Liver (tissue), 8 donors: ENCODE measurements at regions not wholly inside any gene's neighbourhood (a gene's known extent, or its start where the extent isn't known, plus 50 kb on each side); places are given as distances from the start of the nearest gene placed in this dataset.
"Not testable (repeated sequence)": the region's sequence is repeated elsewhere in the genome, so short reads cannot be mapped to it uniquely, and the experiment has no call there.

Experiments used
- DNase-seq: peaks from one replicate; pipeline ENCODE4 v3.0.0-alpha.2; 2017; ENCODE audit warnings: low spot score
- H3K27ac ChIP-seq, 2 donors: one replicate each; pipeline ENCODE4 v1.7.0; 2013; ENCODE audit warnings: inconsistent platforms in 2 of 2, low read length in 2 of 2, control low read depth in 1 of 2, low read depth in 1 of 2, mild to moderate bottlenecking in 1 of 2
- H3K27me3 ChIP-seq, 4 donors: one replicate each; pipeline versions ENCODE4 v1.6.1 to v1.7.0; 2013; ENCODE audit warnings: low read length in 3 of 4, inconsistent platforms in 1 of 4, mild to moderate bottlenecking in 1 of 4, moderate library complexity in 1 of 4; ENCODE audit not compliant: control insufficient read depth in 4 of 4, insufficient read depth in 4 of 4
- H3K36me3 ChIP-seq, 4 donors: one replicate each; pipeline versions ENCODE4 v1.6.1 to v1.7.0; 2013; ENCODE audit warnings: low read length in 3 of 4, mild to moderate bottlenecking in 3 of 4, low read depth in 1 of 4, moderate library complexity in 1 of 4; ENCODE audit not compliant: control insufficient read depth in 4 of 4, insufficient read depth in 3 of 4
- H3K4me1 ChIP-seq, 4 donors: one replicate each; pipeline versions ENCODE4 v1.6.1 to v1.7.0; 2013; ENCODE audit warnings: low read length in 3 of 4, mild to moderate bottlenecking in 3 of 4, moderate library complexity in 1 of 4; ENCODE audit not compliant: control insufficient read depth in 4 of 4, insufficient read depth in 4 of 4
- H3K4me3 ChIP-seq, 3 donors: one replicate each; pipeline versions ENCODE4 v1.6.1 to v1.7.0; 2013; ENCODE audit warnings: low read length in 3 of 3, control low read depth in 1 of 3, low read depth in 1 of 3, mild to moderate bottlenecking in 1 of 3
- H3K9ac ChIP-seq, 2 donors: one replicate each; pipeline ENCODE4 v1.7.0; 2013; ENCODE audit warnings: low read length in 2 of 2, mild to moderate bottlenecking in 2 of 2, moderate library complexity in 2 of 2, control low read depth in 1 of 2, low read depth in 1 of 2
- H3K9me3 ChIP-seq, 4 donors: one replicate each; pipeline versions ENCODE4 v1.6.1 to v1.7.0; 2013; ENCODE audit warnings: low read length in 3 of 4; ENCODE audit not compliant: control insufficient read depth in 4 of 4
- ATF3 ChIP-seq: IDR thresholded peaks from 2 replicates; pipeline ENCODE4 v1.6.1; 2016; ENCODE audit warnings: antibody characterized with exemption
- CTCF ChIP-seq: fragments of 150-350 bp; IDR thresholded peaks from 2 replicates; pipeline ENCODE4 v1.5.1; 2017; ENCODE audit warnings: improper control_type of control experiment, low read depth, low read length; ENCODE audit not compliant: missing input control
- EGR1 ChIP-seq, 2 donors: IDR thresholded peaks; 2 replicates each; pipeline ENCODE4 v1.6.1; 2016 to 2018; ENCODE audit warnings: antibody characterized with exemption in 2 of 2, low read depth in 2 of 2
- FOXA1 ChIP-seq: IDR thresholded peaks from 2 replicates; pipeline ENCODE4 v1.6.1; 2016; ENCODE audit warnings: antibody characterized with exemption
- GABPA ChIP-seq, 2 donors: IDR thresholded peaks in 1 of 2; conservative IDR thresholded peaks in 1 of 2; 2 replicates each; pipeline ENCODE4 v1.6.1; 2016; ENCODE audit warnings: antibody characterized with exemption in 2 of 2, mild to moderate bottlenecking in 1 of 2, moderate library complexity in 1 of 2
- HNF4G ChIP-seq: IDR thresholded peaks from 2 replicates; pipeline ENCODE4 v1.6.1; 2016; ENCODE audit warnings: antibody characterized with exemption
- JUND ChIP-seq, 2 donors: IDR thresholded peaks; 2 replicates each; pipeline ENCODE4 v1.6.1; 2016; ENCODE audit warnings: antibody characterized with exemption in 2 of 2
- NR2F2 ChIP-seq: IDR thresholded peaks from 2 replicates; pipeline ENCODE4 v1.6.1; 2016; ENCODE audit warnings: antibody characterized with exemption
- RAD21 ChIP-seq, 2 donors: IDR thresholded peaks; 2 replicates each; pipeline ENCODE4 v1.6.1; 2016; ENCODE audit warnings: antibody characterized with exemption in 2 of 2, mild to moderate bottlenecking in 2 of 2
- REST ChIP-seq: IDR thresholded peaks from 2 replicates; pipeline ENCODE4 v1.6.1; 2016; ENCODE audit warnings: antibody characterized with exemption, mild to moderate bottlenecking
- RXRA ChIP-seq, 2 donors: IDR thresholded peaks; 2 replicates each; pipeline ENCODE4 v1.6.1; 2017 to 2018; ENCODE audit warnings: antibody characterized with exemption in 2 of 2, mild to moderate bottlenecking in 1 of 2
- SP1 ChIP-seq: IDR thresholded peaks from 2 replicates; pipeline ENCODE4 v1.6.1; 2018; ENCODE audit warnings: antibody characterized with exemption, mild to moderate bottlenecking
- TAF1 ChIP-seq: conservative IDR thresholded peaks from 2 replicates; pipeline ENCODE4 v1.6.1; 2016; ENCODE audit warnings: antibody characterized with exemption, mild to moderate bottlenecking
- YY1 ChIP-seq: IDR thresholded peaks from 2 replicates; pipeline ENCODE4 v1.6.1; 2016; ENCODE audit warnings: antibody characterized with exemption, mild to moderate bottlenecking
- ZBTB33 ChIP-seq: IDR thresholded peaks from 2 replicates; pipeline ENCODE4 v1.6.1; 2016; ENCODE audit warnings: antibody characterized with exemption
- WGBS: extraction: QIAGEN DNeasy Blood & Tissue Kit; methylation state at CpG from one replicate; pipeline ENCODE4 v1.1.7; 2013; 5-methylcytosine and 5-hydroxymethylcytosine counted together
- donor health status: healthy.
- donor health status: healthy.
- donor health status: healthy.
- donor health status: healthy.
- donor health status: healthy.

- TF ChIP-seq GABPA (IDR thresholded peaks at IDR 0.05 in 1 of 2, conservative IDR thresholded peaks at IDR 0.05 in 1 of 2) (no peak), NR2F2 (no peak), ATF3 (no peak)
Measured at GRCh38 chr10:71087622-71088021, 124.7 kb upstream of the UNC5B start (continued).

GRCh38 chr10:71088054-71088453 lies 124.3 kb upstream of the UNC5B start:
- DNase-seq: peak; percentile 5
- H3K27me3 ChIP-seq: no peaks in the 10 kb centered on the region
- no peak overlapping the region for H3K4me3 ChIP-seq
- no peaks in the 10 kb centered on the region for H3K4me1 ChIP-seq
- WGBS: 97% methylated on average over 9 of the region's 9 CpGs
- no peak overlapping the region for H3K27ac ChIP-seq
- no peak overlapping the region for H3K9ac ChIP-seq
- no peaks in the 10 kb centered on the region for H3K36me3 ChIP-seq
- TF ChIP-seq GABPA (IDR thresholded peaks at IDR 0.05 in 1 of 2, conservative IDR thresholded peaks at IDR 0.05 in 1 of 2) (no peak), RAD21 (IDR thresholded peaks at IDR 0.05) (no peak), JUND (IDR thresholded peaks at IDR 0.05) (no peak), SP1 (no peak), FOXA1 (no peak), ZBTB33 (no peak)
- no peaks in the 10 kb centered on the region for H3K9me3 ChIP-seq

GRCh38 chr10:71088578-71088977 lies 123.8 kb upstream of the UNC5B start:
- H3K4me3 ChIP-seq, DNase-seq, H3K36me3 ChIP-seq, H3K9me3 ChIP-seq, H3K4me1 ChIP-seq, H3K9ac ChIP-seq, H3K27me3 ChIP-seq, H3K27ac ChIP-seq: not testable (repeated sequence)
- 90% methylated on average over 7 of the region's 7 CpGs for WGBS

- 85% methylated on average over 1 of the region's 1 CpG for WGBS
- H3K9ac ChIP-seq: no peak overlapping the region
- peak; percentile 10 for DNase-seq
- no peak overlapping the region for H3K4me3 ChIP-seq
- no peaks in the 10 kb centered on the region for H3K36me3 ChIP-seq
- no peaks in the 10 kb centered on the region for H3K9me3 ChIP-seq
- H3K4me1 ChIP-seq: no peaks in the 10 kb centered on the region
- TF ChIP-seq GABPA (IDR thresholded peaks at IDR 0.05 in 1 of 2, conservative IDR thresholded peaks at IDR 0.05 in 1 of 2) (no peak), FOXA1 (no peak), RAD21 (IDR thresholded peaks at IDR 0.05) (no peak), TAF1 (no peak), JUND (IDR thresholded peaks at IDR 0.05) (no peak), ATF3 (no peak), YY1 (no peak), REST (no peak), HNF4G (no peak), EGR1 (IDR thresholded peaks at IDR 0.05; ENCODE audit: low read depth in 2 of 2) (no peak), SP1 (no peak), ZBTB33 (no peak), RXRA (IDR thresholded peaks at IDR 0.05) (no peak), NR2F2 (no peak), CTCF (no peak)
- no peaks in the 10 kb centered on the region for H3K27me3 ChIP-seq
- H3K27ac ChIP-seq: no peak overlapping the region
Measured at GRCh38 chr10:71089162-71089561, 123.2 kb upstream of the UNC5B start.
